NT2/D1 (cell line): ENCODE measurements at regions not wholly inside any gene's neighbourhood (a gene's known extent, or its start where the extent isn't known, plus 50 kb on each side); places are given as distances from the start of the nearest gene placed in this dataset.

Experiments
- DNase-seq: peaks from one replicate; pipeline ENCODE4 v3.0.0-alpha.2; 2011; ENCODE audit warnings: low read depth, low spot score
- H3K27me3 ChIP-seq: 2 replicates; pipeline ENCODE4 v1.6.0; 2011; ENCODE audit warnings: mild to moderate bottlenecking; ENCODE audit not compliant: insufficient read length, insufficient read depth
- H3K36me3 ChIP-seq: 2 replicates; pipeline ENCODE4 v1.6.1; 2011; ENCODE audit warnings: mild to moderate bottlenecking, low read length, mixed read lengths; ENCODE audit not compliant: insufficient read depth, insufficient read length
- H3K4me1 ChIP-seq: 2 replicates; pipeline ENCODE4 v1.5.1; 2011; ENCODE audit not compliant: insufficient read depth, insufficient read length
- H3K4me3 ChIP-seq: 2 replicates; pipeline ENCODE4 v1.5.1; 2011; ENCODE audit warnings: low read depth; ENCODE audit not compliant: insufficient read length
- H3K9ac ChIP-seq: 2 replicates; pipeline ENCODE4 v1.6.0; 2011; ENCODE audit warnings: low read depth; ENCODE audit not compliant: insufficient read length
- H3K9me3 ChIP-seq: 2 replicates; pipeline ENCODE4 v1.5.1; 2011; ENCODE audit warnings: mild to moderate bottlenecking, low read length; ENCODE audit not compliant: insufficient read depth
- SUZ12 ChIP-seq: IDR thresholded peaks from 2 replicates; pipeline ENCODE4 v1.6.1; 2011; ENCODE audit not compliant: insufficient read length, insufficient read depth; ENCODE audit errors: extremely low read depth
- YY1 ChIP-seq: IDR thresholded peaks from 2 replicates; pipeline ENCODE4 v1.6.1; 2011; ENCODE audit not compliant: insufficient read length, insufficient read depth
- ZNF274 ChIP-seq: IDR thresholded peaks from 2 replicates; pipeline ENCODE4 v1.6.1; 2011; ENCODE audit warnings: mild to moderate bottlenecking, low read depth, low read length

GRCh38 chr10:62610649-62611229 is 193.8 kb upstream of the ADO start:
- H3K4me3 ChIP-seq: no peak overlapping the region
- no peak overlapping the region for H3K9ac ChIP-seq
- no peaks in the 10 kb centered on the region for H3K9me3 ChIP-seq
- DNase-seq: peak; percentile 44
- H3K27me3 ChIP-seq: no peaks in the 10 kb centered on the region
- no peaks in the 10 kb centered on the region for H3K4me1 ChIP-seq
- TF ChIP-seq SUZ12 (no peak), YY1 (no peak), ZNF274 (no peak)
- no peaks in the 10 kb centered on the region for H3K36me3 ChIP-seq

GRCh38 chr10:62613424-62613823 is 191.1 kb upstream of the ADO start:
- H3K9me3 ChIP-seq: no peaks in the 10 kb centered on the region
- no peak overlapping the region for H3K9ac ChIP-seq
- no peaks in the 10 kb centered on the region for H3K4me1 ChIP-seq
- no peak for TF ChIP-seq SUZ12
- TF ChIP-seq ZNF274: no peak
- no peak for TF ChIP-seq YY1
- no peak overlapping the region for H3K4me3 ChIP-seq
- no peak for DNase-seq
- no peaks in the 10 kb centered on the region for H3K27me3 ChIP-seq
- no peaks in the 10 kb centered on the region for H3K36me3 ChIP-seq

DNA sequence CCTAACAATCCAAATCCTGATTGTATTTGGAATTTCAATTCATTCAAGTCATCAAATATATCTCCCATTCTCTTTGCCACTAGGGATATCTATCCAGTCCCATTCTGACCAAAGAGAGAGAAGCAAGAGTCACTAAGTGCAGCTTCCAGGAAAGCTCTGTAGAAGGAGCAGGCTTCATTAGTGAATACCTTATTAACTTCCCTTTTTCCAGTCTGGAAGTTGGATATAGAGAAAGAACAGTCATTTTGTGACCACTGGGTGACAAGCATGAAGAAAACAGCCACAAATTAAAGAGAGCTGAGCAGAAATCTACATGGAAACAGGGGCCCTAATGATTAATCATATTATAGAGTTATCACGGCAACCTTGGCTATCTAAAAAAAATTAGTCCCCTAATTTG is 190.7 kb upstream of the ADO start:
- no peak overlapping the region for H3K4me3 ChIP-seq
- TF ChIP-seq ZNF274 (no peak), SUZ12 (no peak), YY1 (no peak)
- no peaks in the 10 kb centered on the region for H3K4me1 ChIP-seq
- no peak for DNase-seq
- no peaks in the 10 kb centered on the region for H3K36me3 ChIP-seq
- no peaks in the 10 kb centered on the region for H3K27me3 ChIP-seq
- H3K9ac ChIP-seq: no peak overlapping the region
- no peaks in the 10 kb centered on the region for H3K9me3 ChIP-seq

GRCh38 chr10:62614389-62615157 is 189.9 kb upstream of the ADO start:
- H3K9me3 ChIP-seq: no peaks in the 10 kb centered on the region
- H3K36me3 ChIP-seq: no peaks in the 10 kb centered on the region
- TF ChIP-seq SUZ12 (no peak), YY1 (no peak)
- DNase-seq: no peak
- H3K9ac ChIP-seq: no peak overlapping the region
- no peak overlapping the region for H3K4me3 ChIP-seq
- no peaks in the 10 kb centered on the region for H3K27me3 ChIP-seq
- H3K4me1 ChIP-seq: no peaks in the 10 kb centered on the region

DNA sequence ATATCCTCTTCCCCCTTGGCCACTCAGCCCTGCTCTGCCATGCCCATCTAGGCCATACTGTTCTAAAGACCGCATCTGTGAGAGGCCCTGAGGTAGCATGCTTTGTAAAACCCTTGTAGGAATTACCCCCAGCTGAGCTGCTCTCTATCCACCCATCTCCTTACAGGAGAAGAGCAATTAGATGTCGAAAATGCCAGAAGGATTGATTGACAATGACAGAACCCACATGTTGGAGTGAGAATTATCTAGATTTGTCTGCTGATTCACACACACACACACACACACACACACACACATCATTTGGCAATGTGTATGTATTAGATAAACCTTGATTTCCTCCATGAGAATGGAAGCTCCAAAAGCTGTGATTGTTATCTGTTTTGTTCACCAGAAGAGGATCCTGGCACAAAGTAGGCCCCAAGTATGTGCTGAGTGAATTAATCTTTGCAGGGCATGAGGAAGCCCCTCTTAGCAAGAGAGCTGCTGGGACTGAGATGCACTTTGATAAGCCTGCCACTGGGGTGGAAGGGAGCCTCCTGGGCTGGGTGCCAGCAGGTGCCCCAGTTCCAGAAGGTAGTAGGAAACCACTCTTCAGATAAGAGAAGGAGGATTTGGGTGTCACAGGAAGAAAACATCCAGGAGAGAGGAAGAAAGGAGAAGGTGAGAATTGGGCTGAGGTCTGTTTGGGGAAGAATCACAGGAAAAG is 187.5 kb upstream of the ADO start:
- TF ChIP-seq ZNF274: no peak
- no peak for TF ChIP-seq SUZ12
- TF ChIP-seq YY1: no peak
- Histone ChIP-seq H3K4me3 (no peak overlapping the region), H3K9ac (no peak overlapping the region), H3K36me3 (no peaks in the 10 kb centered on the region), H3K9me3 (no peaks in the 10 kb centered on the region), H3K27me3 (no peaks in the 10 kb centered on the region), H3K4me1 (no peaks in the 10 kb centered on the region)
- no peak for DNase-seq

DNA sequence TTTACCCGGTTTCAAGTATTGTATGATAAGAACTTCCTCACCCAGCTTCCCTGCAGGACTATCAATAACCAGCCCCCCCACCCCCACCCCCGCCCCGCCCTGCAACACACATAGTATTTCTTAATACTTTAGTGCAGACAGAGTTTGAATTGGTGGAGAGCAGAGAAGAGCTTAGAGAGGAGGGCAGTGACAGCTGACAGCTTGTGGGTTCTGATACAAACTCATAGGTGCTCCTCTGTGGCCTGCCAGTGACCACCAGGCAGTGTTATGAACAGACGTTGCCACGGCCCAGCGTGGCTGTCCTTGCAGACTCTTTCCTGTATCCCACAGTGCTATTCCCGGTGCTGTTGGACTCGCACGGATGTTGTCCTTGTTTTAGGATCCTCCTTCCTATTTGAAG is 186.9 kb upstream of the ADO start:
- H3K9me3 ChIP-seq: no peaks in the 10 kb centered on the region
- H3K36me3 ChIP-seq: no peaks in the 10 kb centered on the region
- no peak overlapping the region for H3K4me3 ChIP-seq
- no peak for DNase-seq
- no peaks in the 10 kb centered on the region for H3K27me3 ChIP-seq
- no peak overlapping the region for H3K9ac ChIP-seq
- TF ChIP-seq ZNF274 (no peak), YY1 (no peak), SUZ12 (no peak)
- no peaks in the 10 kb centered on the region for H3K4me1 ChIP-seq

DNA sequence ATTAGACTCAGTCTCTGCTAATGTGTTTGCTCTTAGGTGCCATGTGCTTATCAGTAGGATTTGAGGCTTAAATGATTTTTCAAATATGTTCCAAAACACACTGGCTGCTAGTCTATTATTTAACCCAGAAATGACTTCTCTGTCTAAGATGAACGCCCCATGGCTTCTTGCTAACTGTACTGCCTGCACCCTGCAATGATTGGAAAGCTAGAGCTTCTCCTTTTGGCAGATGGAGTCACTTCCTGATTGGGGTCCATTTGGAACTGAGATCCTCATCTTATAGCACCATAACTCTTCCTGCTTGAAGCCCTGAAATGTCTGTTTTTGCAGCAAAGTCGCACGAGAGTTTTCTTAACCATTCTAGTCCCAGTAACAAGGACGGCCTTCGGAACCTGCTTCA is 186.5 kb upstream of the ADO start:
- no peaks in the 10 kb centered on the region for H3K9me3 ChIP-seq
- no peak for DNase-seq
- TF ChIP-seq SUZ12 (no peak), YY1 (no peak), ZNF274 (no peak)
- H3K4me3 ChIP-seq: no peak overlapping the region
- no peak overlapping the region for H3K9ac ChIP-seq
- no peaks in the 10 kb centered on the region for H3K36me3 ChIP-seq
- H3K27me3 ChIP-seq: no peaks in the 10 kb centered on the region
- H3K4me1 ChIP-seq: no peaks in the 10 kb centered on the region
